M059J (cell line): ENCODE measurements at regions not wholly inside any gene's neighbourhood (a gene's known extent, or its start where the extent isn't known, plus 50 kb on each side); places are given as distances from the start of the nearest gene placed in this dataset.
A peak's percentile ranks its signal among the peaks of the same experiment; 100 is the strongest.

Experiments used
- DNase-seq: peaks from one replicate; pipeline ENCODE4 v3.0.0-alpha.2; 2012; ENCODE audit warnings: low read depth

- no peak for DNase-seq
Measured at GRCh38 chr15:96524676-96525417, 194.3 kb downstream of the NR2F2 start.

DNA sequence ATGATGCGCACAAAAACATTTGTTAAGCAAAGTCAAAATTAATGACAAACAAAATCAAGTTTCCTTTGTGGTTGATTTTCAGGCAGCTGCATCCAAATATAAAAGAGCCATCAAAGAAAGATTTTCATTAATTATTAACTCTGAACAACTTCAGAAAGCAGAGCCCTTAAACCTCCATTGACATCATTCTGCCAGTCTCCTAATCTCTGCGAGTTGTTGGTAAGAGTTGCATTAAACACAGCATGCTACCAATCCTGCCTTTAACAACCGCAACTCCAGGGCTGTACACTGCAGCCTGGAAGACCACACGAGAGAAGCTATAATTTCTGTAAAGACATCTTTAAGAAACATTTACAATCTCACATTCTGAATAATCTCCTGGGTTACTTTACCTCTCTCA, 204.6 kb downstream of the NR2F2 start:
- no peak for DNase-seq

GRCh38 chr15:96538491-96538890, 208.0 kb downstream of the NR2F2 start:
- DNase-seq: no peak

DNA sequence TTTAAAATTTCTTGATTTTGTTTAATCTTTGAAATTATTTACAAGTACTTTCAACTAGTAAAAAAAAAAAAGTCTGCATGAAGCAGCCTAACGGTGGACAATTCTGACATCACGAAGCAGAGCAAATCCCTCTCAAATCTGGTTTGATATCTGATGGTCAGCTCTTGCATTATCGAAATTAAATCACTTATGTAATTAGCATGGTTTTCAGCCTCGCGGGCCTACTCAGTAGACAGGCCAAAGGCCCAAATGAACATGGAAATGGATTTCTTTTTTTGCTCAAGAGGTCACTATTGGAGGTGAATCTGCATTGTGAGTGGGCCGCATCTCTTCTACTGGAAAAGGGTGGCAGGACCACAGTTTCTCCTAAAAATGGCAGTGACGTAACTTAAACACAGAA, 209.8 kb downstream of the NR2F2 start:
- no peak for DNase-seq

DNA sequence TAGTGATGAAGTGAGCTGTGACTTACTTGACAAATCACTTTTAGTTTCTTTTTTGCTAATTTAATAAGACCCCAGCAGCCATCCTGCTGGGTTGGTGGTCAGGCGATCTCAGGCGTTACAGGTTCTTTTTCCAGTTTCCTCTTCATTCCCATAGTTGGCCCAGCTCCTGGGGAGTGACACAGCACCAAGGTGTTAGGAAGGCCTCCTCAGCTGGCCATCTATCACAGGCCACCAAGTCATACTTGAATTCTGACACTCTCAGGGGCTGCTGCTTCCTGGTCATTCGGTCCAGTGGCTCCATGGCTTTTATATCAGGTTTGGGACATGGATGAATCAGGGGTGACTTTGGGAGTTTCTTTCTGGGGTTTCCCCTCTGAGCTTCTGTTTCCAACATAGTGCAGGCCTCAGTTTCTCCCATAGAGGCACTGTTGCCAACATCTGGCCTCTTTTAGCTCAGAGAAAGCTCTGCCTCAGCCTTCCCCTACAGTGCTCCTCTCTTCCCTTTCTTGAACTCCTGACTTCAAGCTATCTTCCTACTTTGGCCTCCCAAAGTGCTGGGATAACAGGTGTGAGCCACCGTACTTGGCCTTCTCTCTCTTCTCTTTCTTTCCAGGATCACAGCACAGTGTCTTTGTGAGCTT, 211.8 kb downstream of the NR2F2 start:
- no peak for DNase-seq

DNA sequence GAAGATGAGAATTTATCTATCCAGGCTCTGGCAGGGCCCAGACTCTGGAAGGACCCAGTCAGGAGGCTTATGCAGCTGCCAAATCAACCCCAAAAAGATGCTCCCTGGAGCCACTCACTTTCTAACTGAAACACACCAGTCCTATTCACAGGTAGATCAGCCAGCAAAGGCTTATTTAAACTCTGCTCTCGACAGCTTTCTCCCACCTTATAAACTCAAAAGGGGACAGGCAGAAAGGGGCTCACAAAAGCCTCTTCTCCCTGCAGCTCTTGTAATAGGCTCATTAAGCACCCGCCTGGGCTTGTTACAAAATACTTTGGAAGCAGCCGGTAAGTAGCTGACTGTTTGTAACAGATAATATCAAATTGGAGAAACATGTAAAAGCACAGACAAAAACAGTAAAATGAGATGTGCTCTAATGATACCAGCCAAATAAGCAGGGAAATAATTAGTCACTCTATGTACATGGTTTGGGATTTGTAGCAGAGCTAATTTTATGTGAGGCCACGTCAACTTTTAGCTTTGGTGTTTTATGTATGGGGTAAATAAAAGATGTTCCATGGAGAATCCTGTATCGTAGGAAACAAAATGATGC, 213.8 kb downstream of the NR2F2 start:
- no peak for DNase-seq

GRCh38 chr15:96549136-96549535, 218.6 kb downstream of the NR2F2 start:
- DNase-seq: no peak

DNA sequence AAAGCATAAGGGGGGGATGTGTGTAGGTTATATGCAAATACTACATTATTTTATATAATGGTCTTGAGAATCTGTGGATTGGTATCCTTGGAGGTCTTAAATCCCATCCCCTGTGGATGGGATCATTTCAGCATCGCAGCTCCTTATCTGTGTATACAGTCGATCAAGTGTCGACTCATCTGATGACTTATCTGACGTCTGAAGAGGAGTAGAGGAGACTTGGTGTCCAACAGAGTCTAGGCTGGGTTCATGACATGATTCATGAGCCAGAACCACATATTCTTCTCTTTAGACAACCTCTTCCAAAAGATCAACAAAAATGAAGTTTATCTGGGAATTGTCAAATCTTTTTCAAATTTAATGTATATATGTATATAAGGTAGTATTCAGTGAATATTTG, 220.7 kb downstream of the NR2F2 start:
- peak; percentile 22 for DNase-seq

DNA sequence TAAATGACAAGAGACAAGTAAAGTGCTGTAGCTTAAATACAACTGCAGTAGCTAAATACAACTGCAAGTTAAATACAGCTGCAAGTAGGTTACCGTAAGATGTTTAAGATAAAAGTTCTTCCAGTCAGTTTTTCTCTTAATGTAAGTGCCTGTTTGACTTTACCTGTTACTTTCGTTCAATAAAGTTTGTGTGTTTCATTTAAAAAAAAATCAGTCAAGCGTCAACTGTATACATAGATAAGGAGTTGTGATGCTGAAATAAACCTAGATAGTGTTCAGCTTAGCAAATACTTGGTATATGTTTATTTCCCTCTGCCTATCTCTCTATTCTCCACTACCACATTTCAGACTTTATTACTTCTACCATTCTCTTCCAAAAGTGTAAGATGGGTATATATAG, 221.2 kb downstream of the NR2F2 start:
- no peak for DNase-seq

DNA sequence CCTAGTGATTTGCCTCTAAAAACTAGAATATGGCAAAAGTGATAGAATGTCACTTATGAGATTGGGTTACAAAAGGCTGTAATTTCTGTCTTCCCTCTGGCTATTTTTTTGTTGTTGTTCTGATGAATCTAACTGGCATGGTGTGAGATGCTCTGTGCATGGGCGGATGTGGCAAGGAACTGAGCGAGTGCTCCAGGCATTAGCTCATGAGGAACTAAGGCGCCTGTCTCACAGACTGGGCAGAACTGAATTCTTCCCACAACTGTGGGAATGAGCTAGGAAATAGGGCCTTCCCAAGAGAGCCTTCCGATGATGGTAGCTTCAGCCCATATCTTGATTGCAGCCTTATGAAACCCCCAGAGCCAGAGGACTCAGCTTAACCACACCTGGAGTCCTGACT, 222.5 kb downstream of the NR2F2 start:
- DNase-seq: peak; percentile 91

GRCh38 chr15:96553451-96553850, 223.0 kb downstream of the NR2F2 start:
- no peak for DNase-seq

DNA sequence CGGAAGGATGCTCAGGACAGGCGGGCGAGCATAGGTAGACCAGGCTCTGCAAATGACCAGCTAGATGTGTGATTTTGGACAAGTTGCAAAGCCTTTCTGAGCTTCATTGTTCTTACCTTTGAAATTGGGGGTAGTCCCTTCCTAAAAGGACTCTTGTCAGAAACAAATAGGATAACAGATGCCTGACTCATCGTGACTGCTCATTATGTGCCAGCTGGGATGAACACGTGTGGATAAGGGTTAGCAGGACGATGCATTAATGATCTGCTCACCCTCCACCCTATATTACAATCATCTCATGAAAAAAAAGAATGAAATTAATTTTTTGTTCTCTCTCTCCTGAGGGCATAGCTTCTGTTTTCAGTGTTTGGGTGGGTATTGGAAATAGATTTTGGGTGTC, 223.4 kb downstream of the NR2F2 start:
- peak; percentile 56 for DNase-seq

DNA sequence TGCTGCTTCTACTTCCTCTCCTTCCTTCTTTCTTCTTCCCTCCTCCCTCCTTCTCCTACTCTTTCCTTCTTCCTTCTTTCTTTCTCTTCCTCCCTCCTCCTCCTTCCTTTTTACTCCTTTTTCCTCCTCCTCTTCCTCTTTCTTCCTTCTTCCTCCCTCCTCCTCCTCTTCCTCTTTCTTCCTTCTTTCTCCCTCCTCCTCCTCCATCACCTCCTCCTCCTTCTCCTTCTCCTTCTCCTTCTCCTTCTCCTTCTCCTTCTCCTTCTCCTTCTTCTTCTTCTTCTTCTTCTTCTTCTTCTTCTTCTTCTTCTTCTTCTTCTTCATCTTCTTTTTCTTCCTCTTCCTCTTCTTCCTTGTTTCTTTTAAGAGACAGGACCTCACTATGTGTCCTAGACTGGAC, 224.0 kb downstream of the NR2F2 start:
- no peak for DNase-seq

- no peak for DNase-seq
Measured at GRCh38 chr15:96559087-96559486, 228.6 kb downstream of the NR2F2 start.

DNA sequence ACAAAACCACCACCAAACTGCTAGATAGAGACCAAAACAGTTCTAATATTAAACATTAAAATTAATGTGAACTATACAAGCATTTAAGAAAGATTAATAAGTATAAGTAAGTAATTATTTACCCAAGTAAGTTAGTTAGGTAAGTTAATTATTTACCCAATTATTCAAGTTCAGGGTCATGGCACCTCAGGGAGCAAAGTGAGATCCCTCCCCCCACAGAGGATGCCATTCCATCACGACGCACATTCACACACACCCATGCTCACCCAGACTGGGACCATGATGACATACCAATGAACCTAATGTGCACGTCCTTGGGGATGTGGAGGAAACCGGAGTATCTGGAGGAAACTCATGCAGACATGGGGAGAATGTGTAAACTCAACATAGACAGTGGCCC, 229.1 kb downstream of the NR2F2 start:
- DNase-seq: no peak

DNA sequence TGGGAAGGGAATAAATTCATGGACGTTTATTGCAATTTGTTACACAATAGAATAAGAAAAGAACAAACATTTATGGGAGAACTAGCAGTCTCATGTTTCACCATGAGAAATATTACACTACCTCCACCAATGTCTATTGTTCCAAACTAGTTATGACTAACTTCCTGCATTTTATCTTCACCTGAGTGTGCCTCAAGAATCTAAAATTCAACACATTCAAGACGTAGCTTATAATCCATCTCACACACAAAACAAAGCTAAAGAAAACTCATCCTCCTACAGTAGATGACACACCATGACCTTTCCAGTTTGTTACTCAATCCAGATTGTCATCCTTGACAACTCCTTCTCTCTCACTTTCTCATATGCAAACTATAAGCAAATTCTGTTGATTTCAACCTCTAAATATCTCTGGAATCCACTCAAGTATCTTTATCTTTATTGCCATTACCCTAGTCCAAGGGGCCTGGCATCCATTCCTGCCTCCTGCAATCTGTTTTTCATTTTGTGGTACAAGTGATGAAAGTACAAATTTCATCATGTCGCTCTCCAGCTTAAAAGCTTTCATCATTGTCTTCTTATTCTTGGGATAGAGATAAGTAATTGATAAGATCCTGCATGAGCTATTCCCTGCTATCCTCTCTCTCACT, 229.9 kb downstream of the NR2F2 start:
- peak; percentile 36 for DNase-seq

DNA sequence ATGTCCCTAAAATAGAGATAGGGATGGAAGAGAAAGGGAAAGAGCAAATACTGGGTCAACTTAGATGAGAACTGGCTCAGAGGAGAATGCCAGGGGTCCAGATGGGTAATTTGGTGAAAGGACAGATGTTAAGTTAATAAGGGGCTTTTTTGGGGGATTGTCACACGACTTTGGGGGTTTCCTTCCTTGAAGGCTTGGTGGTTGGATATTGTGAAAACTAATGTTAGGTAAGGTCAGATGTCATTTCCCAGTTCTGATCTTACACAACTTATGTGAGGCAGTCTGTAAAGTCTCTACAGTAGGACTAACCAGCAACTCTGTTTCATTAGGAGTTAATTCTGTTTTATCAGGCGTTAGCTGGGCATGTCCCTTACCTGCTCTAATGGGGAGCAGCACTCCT, 231.1 kb downstream of the NR2F2 start:
- no peak for DNase-seq

DNA sequence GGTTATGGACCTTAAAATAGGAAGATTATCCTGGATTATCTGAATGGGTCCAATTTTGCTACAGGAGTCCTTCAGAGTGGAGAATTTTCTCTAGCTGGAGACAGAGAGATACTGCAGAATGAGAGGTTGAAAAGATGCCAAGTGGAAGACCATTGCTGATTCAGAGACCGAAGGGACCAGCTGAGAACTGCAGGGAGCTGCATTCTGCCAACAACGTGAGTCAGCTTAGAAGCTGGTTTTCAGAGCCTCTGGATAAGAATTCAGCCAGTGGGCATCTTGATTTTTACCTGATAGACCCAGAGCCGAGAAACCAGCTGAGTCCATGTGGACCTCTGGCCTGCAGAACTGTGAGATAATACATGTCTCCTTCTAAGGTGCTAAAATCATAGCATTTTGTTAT, 234.0 kb downstream of the NR2F2 start:
- DNase-seq: peak; percentile 70

DNA sequence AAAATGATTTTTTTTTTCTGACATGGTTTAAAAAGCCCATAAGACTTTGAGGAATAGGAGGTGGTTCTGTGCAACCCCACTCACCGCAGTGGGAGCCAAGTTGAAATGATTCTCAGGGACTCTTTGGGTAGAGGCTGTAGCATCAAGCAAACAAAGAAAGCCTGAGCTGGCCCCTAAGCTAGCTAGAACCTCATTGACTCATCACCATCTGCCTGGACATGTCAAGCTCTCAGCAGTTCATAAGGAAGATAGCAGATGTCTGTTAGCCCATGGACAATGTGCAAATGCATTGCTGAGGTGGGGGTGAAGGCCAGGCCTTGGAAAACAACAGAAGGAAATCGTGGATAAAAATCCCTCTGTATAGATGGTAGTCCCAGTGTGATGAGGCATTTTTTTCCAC, 234.8 kb downstream of the NR2F2 start:
- no peak for DNase-seq

DNA sequence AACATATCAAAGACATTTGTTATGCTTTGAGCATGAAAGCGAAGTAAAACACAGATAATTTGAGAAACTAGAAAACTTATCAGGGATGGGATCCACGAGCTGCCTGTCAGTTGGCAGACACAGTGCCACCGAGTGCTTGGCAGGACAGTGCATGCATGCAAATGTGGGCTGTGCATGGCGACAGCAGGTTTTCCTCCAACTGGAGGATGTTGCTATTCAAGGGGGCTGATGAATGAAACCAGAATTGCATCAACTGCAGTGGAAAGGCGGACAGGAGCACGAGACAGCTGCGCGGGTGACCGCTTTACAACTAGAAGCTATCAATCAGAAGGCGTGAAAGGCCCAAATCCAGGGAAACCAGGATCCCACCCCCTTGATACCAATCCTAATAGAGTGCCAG, 244.3 kb downstream of the NR2F2 start:
- no peak for DNase-seq

- no peak for DNase-seq
Measured at GRCh38 chr15:96576596-96576995, 246.1 kb downstream of the NR2F2 start.

GRCh38 chr15:96578393-96578792, 247.9 kb downstream of the NR2F2 start:
- no peak for DNase-seq

- DNase-seq: no peak
Measured at GRCh38 chr15:96581371-96581770, 250.9 kb downstream of the NR2F2 start.
